Endothelial cell of umbilical vein (primary cell): ENCODE measurements at regions not wholly inside any gene's neighbourhood (a gene's known extent, or its start where the extent isn't known, plus 50 kb on each side); places are given as distances from the start of the nearest gene placed in this dataset.
"Not testable (repeated sequence)": the region's sequence is repeated elsewhere in the genome, so short reads cannot be mapped to it uniquely, and the experiment has no call there.

Source experiments
- BruUV-seq: library from RNA; stranded (reverse); fragments of 400-500 nt; replicated peaks from 2 replicates; lab custom pipeline; 2021; lab: Mats Ljungman, UMichigan
- CTCF ChIA-PET: fragments of 300-600, 350-600 bp; sonication (Branson Sonifier 250); formaldehyde crosslinking; loops from one replicate; lab custom pipeline; 2021; ENCODE audit warnings: antibody characterized with exemption, inconsistent platforms; lab: Charles Lee
- POLR2A ChIA-PET: fragments of 300-600, 350-600 bp; sonication (Branson Sonifier 250); formaldehyde crosslinking; loops from one replicate; lab custom pipeline; 2021; ENCODE audit warnings: antibody characterized with exemption, inconsistent platforms; lab: Charles Lee
- DNase-seq: peaks from one replicate; pipeline ENCODE4 v3.0.0-alpha.2; 2011; ENCODE audit warnings: low read depth, low spot score
- FAIRE-seq: peaks from 2 replicates; lab custom pipeline; 2011; peaks lifted over from hg19 to GRCh38; lab: Jason Lieb, UNC
- H2AFZ ChIP-seq: 2 replicates; pipeline ENCODE4 v1.6.0; 2012; ENCODE audit warnings: low read depth, low read length, control low read depth, inconsistent platforms
- H3K27ac ChIP-seq: 2 replicates; pipeline ENCODE4 v1.5.1; 2011; ENCODE audit warnings: low read depth, mild to moderate bottlenecking, control low read depth, low read length, moderate library complexity; ENCODE audit not compliant: insufficient read depth
- H3K27me3 ChIP-seq, 2 experiments: 2 replicates each; pipeline versions ENCODE4 v1.6.0 to v1.6.1; 2011; ENCODE audit warnings: low read length in 2 of 2, mixed read lengths in 1 of 2; ENCODE audit not compliant: control insufficient read depth in 2 of 2, insufficient read depth in 2 of 2
- H3K36me3 ChIP-seq, 2 experiments: 2 replicates in 1 of 2; 3 replicates in 1 of 2; pipeline ENCODE4 v1.5.1; 2011; ENCODE audit warnings: low read length in 2 of 2, mild to moderate bottlenecking in 1 of 2, moderate library complexity in 1 of 2; ENCODE audit not compliant: control insufficient read depth in 2 of 2, insufficient read depth in 2 of 2; ENCODE audit errors: extremely low read depth in 1 of 2
- H3K4me1 ChIP-seq: 3 replicates; pipeline ENCODE4 v1.5.1; 2011; ENCODE audit warnings: mild to moderate bottlenecking, low read length; ENCODE audit not compliant: control insufficient read depth, insufficient read depth; ENCODE audit errors: extremely low read depth
- H3K4me2 ChIP-seq: 2 replicates; pipeline ENCODE4 v1.6.1; 2011; ENCODE audit warnings: low read length, control low read depth, mixed read lengths; ENCODE audit not compliant: insufficient read depth
- H3K4me3 ChIP-seq, 3 experiments: fragments of 200-600 bp in 1 of 3; sonication (generic), shearing (Covaris generic) in 1 of 3; replicated peaks in 1 of 3; 2 replicates each; pipeline ENCODE4 v1.5.1; 2011 to 2016; ENCODE audit warnings: control low read depth in 3 of 3, low read length in 3 of 3, mild to moderate bottlenecking in 2 of 3, inconsistent platforms in 1 of 3, low read depth in 1 of 3, moderate library complexity in 1 of 3; ENCODE audit not compliant: insufficient read depth in 1 of 3
- H3K79me2 ChIP-seq: 2 replicates; pipeline ENCODE4 v1.6.0; 2012; ENCODE audit warnings: low read length, inconsistent platforms; ENCODE audit not compliant: control insufficient read depth, insufficient read depth
- H3K9ac ChIP-seq: replicated peaks from 2 replicates; pipeline ENCODE3; 2011; ENCODE audit warnings: low read length, control low read depth; ENCODE audit not compliant: insufficient read depth; ENCODE audit errors: extremely low read depth
- H3K9me1 ChIP-seq: replicated peaks from 3 replicates; pipeline ENCODE4 v1.6.0; 2011; ENCODE audit warnings: mild to moderate bottlenecking, low read length; ENCODE audit not compliant: control insufficient read depth, insufficient read depth; ENCODE audit errors: extremely low read depth
- H3K9me3 ChIP-seq: replicated peaks from 2 replicates; pipeline ENCODE4 v1.5.1; 2012; ENCODE audit warnings: low read length, inconsistent platforms; ENCODE audit not compliant: control insufficient read depth, insufficient read depth
- H4K20me1 ChIP-seq: replicated peaks from 2 replicates; pipeline ENCODE3; 2011; ENCODE audit warnings: mild to moderate bottlenecking, low read length; ENCODE audit not compliant: control insufficient read depth, insufficient read depth; ENCODE audit errors: extremely low read depth
- FOS ChIP-seq: IDR thresholded peaks from 2 replicates; pipeline ENCODE4 v1.6.1; 2011; ENCODE audit warnings: mild to moderate bottlenecking, low read length, moderate library complexity, borderline replicate concordance; ENCODE audit not compliant: insufficient read depth
- MAX ChIP-seq: IDR thresholded peaks from 2 replicates; pipeline ENCODE4 v1.6.1; 2011; ENCODE audit not compliant: insufficient read depth, insufficient read length
- POLR2A ChIP-seq: IDR thresholded peaks from 2 replicates; pipeline ENCODE4 v1.6.1; 2012; ENCODE audit warnings: low read depth, mild to moderate bottlenecking, control low read depth, low read length
- dilution Hi-C: fragments of 300-500 bp; cut with MboI; formaldehyde crosslinking; loops from one replicate; pipeline ENCODE4 v1.15.0; 2019; ENCODE audit warnings: low sequenced_read_pairs; ENCODE audit not compliant: extremely low pct_ligation_motif_present
- intact Hi-C: fragments of 100-400 bp; cut with micrococcal nuclease; formaldehyde crosslinking; loops from one replicate; pipeline ENCODE4 v1.10.0; 2022

DNA sequence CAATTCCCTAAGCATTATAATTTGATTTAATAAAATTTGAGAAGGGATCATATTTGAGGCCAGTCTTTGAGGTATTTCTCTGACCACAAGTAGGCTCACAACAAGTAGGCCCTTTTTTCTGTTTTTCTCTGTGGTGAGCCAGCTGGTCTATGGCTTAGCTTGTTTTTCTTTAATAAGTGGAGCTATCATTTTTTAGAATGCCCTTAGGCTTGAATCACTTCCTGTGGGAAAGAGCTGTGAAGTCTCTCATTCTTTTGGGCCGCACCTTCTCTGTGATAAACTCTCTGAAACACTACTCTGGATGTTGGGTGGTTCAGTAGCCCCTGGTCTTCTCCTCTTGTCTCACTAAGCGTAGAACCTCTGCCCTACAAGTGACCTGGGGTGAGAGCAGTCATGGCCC lies 235.9 kb downstream of the SUCLG1 start:
- TF ChIP-seq FOS (no peak), MAX (no peak), POLR2A (no peak)
- Histone ChIP-seq H3K4me2 (no peak overlapping the region), H3K79me2 (no peaks in the 10 kb centered on the region), H4K20me1 (no peaks in the 10 kb centered on the region), H3K27ac (no peak overlapping the region), H3K9ac (no peak overlapping the region), H3K4me3 (no peak overlapping the region), H3K27me3 (no peaks in the 10 kb centered on the region), H3K36me3 (no peaks in the 10 kb centered on the region), H3K4me1 (no peaks in the 10 kb centered on the region), H2AFZ (no peak overlapping the region), H3K9me1 (no peaks in the 10 kb centered on the region), H3K9me3 (no peaks in the 10 kb centered on the region)
- intact Hi-C loops (no loop called here), dilution Hi-C loops (no loop called here)
- ChIA-PET POLR2A (no interaction called here), CTCF (no interaction called here)
- FAIRE-seq: no peak
- no TSS peak for BruUV-seq
- no peak for DNase-seq

DNA sequence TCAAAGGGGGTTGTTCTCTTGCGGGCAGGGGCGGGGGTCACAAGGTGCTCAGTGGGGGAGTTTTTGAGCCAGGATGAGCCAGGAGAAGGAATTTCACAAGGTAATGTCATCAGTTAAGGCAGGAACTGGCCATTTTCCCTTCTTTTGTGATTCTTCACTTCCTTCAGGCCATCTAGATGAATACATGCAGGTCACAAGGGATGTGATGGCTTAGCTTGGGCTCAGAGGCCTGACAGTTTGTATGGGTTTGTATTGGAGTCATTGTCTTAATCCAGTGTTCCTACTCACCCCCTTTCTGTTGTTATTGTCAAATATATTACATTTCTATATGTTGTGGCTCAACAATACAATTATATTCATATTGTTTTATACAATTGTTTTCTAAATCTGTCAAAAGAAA lies 238.0 kb downstream of the SUCLG1 start:
- FAIRE-seq, H4K20me1 ChIP-seq, H3K27me3 ChIP-seq, dilution Hi-C loops, DNase-seq, H3K36me3 ChIP-seq, H3K4me3 ChIP-seq, H3K9ac ChIP-seq, H3K79me2 ChIP-seq, BruUV-seq, H3K9me3 ChIP-seq, CTCF ChIA-PET, H2AFZ ChIP-seq, POLR2A ChIA-PET, H3K4me1 ChIP-seq, H3K27ac ChIP-seq, H3K9me1 ChIP-seq, H3K4me2 ChIP-seq, intact Hi-C loops: not testable (repeated sequence)
